Thyroid gland (tissue), 4 donors: ENCODE measurements at regions not wholly inside any gene's neighbourhood (a gene's known extent, or its start where the extent isn't known, plus 50 kb on each side); places are given as distances from the start of the nearest gene placed in this dataset.

Experiments
- POLR2A ChIP-seq, 2 donors: fragments of 450-650 bp; IDR thresholded peaks; one replicate each; pipeline ENCODE4 v1.6.1; 2017; ENCODE audit warnings: antibody characterized with exemption in 2 of 2, mild to moderate bottlenecking in 2 of 2, moderate library complexity in 1 of 2
- TF ChIP-seq, protein P1 (sequence below), 6 experiments: fragments of 200-600 bp in 3 of 6; fragments of 450-650 bp in 3 of 6; sonication (generic) in 3 of 6; IDR thresholded peaks; one replicate each; pipeline ENCODE4 v1.5.1; 2016 to 2019; ENCODE audit warnings: antibody characterized with exemption in 6 of 6, mild to moderate bottlenecking in 2 of 6, inconsistent platforms in 1 of 6, moderate library complexity in 1 of 6

DNA sequence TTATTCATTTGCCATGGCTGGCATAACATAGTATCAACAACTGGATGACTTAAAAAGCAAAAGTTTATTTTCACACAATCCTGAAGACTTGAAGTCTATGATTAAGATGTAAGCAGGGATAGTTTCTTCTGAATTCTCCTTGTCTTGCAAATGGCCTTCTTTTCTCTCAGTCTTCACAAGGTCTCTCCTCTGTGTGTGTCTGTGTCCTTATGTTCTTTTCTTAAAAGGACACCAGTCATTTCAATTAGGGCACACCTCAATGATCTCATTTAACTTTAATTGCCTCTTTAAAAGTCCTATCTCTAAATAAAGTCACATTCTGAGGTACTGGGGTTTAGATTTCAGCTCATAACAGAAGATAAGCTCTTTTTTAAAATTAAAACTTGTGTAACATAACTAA lies 399.7 kb downstream of the PABPC4L start:
- TF ChIP-seq, protein P1, sequence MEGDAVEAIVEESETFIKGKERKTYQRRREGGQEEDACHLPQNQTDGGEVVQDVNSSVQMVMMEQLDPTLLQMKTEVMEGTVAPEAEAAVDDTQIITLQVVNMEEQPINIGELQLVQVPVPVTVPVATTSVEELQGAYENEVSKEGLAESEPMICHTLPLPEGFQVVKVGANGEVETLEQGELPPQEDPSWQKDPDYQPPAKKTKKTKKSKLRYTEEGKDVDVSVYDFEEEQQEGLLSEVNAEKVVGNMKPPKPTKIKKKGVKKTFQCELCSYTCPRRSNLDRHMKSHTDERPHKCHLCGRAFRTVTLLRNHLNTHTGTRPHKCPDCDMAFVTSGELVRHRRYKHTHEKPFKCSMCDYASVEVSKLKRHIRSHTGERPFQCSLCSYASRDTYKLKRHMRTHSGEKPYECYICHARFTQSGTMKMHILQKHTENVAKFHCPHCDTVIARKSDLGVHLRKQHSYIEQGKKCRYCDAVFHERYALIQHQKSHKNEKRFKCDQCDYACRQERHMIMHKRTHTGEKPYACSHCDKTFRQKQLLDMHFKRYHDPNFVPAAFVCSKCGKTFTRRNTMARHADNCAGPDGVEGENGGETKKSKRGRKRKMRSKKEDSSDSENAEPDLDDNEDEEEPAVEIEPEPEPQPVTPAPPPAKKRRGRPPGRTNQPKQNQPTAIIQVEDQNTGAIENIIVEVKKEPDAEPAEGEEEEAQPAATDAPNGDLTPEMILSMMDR (IDR thresholded peaks at IDR 0.05) = no peak
- no peak for TF ChIP-seq POLR2A (IDR thresholded peaks at IDR 0.05)
